Body of pancreas (tissue), 4 donors: ENCODE measurements at regions not wholly inside any gene's neighbourhood (a gene's known extent, or its start where the extent isn't known, plus 50 kb on each side); places are given as distances from the start of the nearest gene placed in this dataset.

Source experiments
- CTCF ChIP-seq, 7 experiments: fragments of 450-650 bp in 4 of 7; fragments of 200-600 bp in 3 of 7; sonication (generic) in 3 of 7; IDR thresholded peaks; one replicate each; pipeline ENCODE4 v1.5.1; 2016 to 2019; ENCODE audit warnings: antibody characterized with exemption in 7 of 7
- POLR2A ChIP-seq, 3 donors: fragments of 450-650 bp; IDR thresholded peaks; one replicate each; pipeline ENCODE4 v1.6.1; 2016; ENCODE audit warnings: antibody characterized with exemption in 3 of 3, mild to moderate bottlenecking in 2 of 3

- TF ChIP-seq CTCF (IDR thresholded peaks at IDR 0.05) (no peak), POLR2A (IDR thresholded peaks at IDR 0.05) (no peak)
Observed at GRCh38 chr16:63146251-63146650, 1110.0 kb upstream of the CDH8 start.
